ENCODE measurements at regions not wholly inside any gene's neighbourhood (a gene's known extent, or its start where the extent isn't known, plus 50 kb on each side); places are given as distances from the start of the nearest gene placed in this dataset.

GRCh38 chr16:51383909-51384308, 232.8 kb upstream of the SALL1 start:
- DNase-seq (ENCODE audit: insufficient read length, low spot score) (no peak), FAIRE-seq (no peak)
- no peak for TF ChIP-seq CTCF (IDR thresholded peaks at IDR 0.05; ENCODE audit: insufficient read depth, missing control alignments)

- no peak for TF ChIP-seq CTCF (IDR thresholded peaks at IDR 0.05; ENCODE audit: insufficient read depth, missing control alignments)
- FAIRE-seq (no peak), DNase-seq (ENCODE audit: insufficient read length, low spot score) (no peak)
Measured at GRCh38 chr16:51382940-51383339, 231.9 kb upstream of the SALL1 start.

DNA sequence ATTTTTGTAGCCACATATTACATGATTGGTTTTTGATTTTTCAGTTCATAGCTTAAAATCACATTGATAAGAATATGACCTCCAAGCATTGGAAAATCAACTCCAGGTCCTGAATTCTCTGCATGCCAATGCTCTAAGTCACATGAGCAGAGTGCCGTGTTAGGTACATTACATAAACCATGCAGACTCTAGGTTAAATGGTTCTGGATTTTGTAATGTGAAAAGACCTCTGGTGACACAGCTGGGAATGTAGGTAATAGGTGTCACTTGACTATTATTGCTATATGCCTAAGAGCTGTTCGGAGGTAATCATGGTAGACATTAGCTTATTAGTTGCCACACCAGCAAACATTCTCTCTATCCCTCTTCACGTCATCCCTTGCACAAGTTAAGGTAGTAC, 231.1 kb upstream of the SALL1 start:
- FAIRE-seq (no peak), DNase-seq (ENCODE audit: insufficient read length, low spot score) (no peak)
- no peak for TF ChIP-seq CTCF (IDR thresholded peaks at IDR 0.05; ENCODE audit: insufficient read depth, missing control alignments)

GRCh38 chr16:51376080-51376479, 225.0 kb upstream of the SALL1 start:
- no peak for DNase-seq (ENCODE audit: insufficient read length, low spot score)
- TF ChIP-seq CTCF (IDR thresholded peaks at IDR 0.05; ENCODE audit: insufficient read depth, missing control alignments), result no peak
- no peak for FAIRE-seq

DNA sequence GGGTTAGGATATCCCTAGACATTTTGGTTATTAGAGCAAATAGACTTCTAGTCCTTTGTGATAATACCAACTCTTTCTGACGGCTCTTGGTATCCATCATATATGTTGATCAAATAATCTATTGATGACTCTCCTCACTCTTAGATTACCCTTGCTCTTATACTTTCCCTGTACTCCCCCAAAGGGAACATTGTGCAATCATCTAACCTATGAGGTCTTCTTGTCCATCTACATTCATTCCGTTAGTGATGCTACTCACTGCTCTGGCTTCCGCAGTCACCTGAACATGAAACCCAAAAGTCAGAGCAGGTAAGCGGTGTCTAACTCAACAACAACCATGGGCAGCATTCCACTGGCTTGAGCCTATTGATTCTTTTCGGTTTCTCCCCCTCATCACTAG, 223.7 kb upstream of the SALL1 start:
- DNase-seq (ENCODE audit: insufficient read length, low spot score) (no peak), FAIRE-seq (no peak)
- no peak for TF ChIP-seq CTCF (IDR thresholded peaks at IDR 0.05; ENCODE audit: insufficient read depth, missing control alignments)

- no peak for TF ChIP-seq CTCF (IDR thresholded peaks at IDR 0.05; ENCODE audit: insufficient read depth, missing control alignments)
- FAIRE-seq, result no peak
- no peak for DNase-seq (ENCODE audit: insufficient read length, low spot score)
Measured at GRCh38 chr16:51374346-51374745, 223.3 kb upstream of the SALL1 start.

GRCh38 chr16:51365715-51366114, 214.6 kb upstream of the SALL1 start:
- FAIRE-seq (no peak), DNase-seq (ENCODE audit: insufficient read length, low spot score) (no peak)
- no peak for TF ChIP-seq CTCF (IDR thresholded peaks at IDR 0.05; ENCODE audit: insufficient read depth, missing control alignments)
